HEK293T (cell line): ENCODE measurements at regions not wholly inside any gene's neighbourhood (a gene's known extent, or its start where the extent isn't known, plus 50 kb on each side); places are given as distances from the start of the nearest gene placed in this dataset.

ENCODE experiments used
- ARNT ChIP-seq: fragments of 450-650 bp; IDR thresholded peaks from 2 replicates; pipeline ENCODE4 v1.6.1; 2017; ENCODE audit warnings: mild to moderate bottlenecking
- BHLHE40 ChIP-seq: fragments of 450-650 bp; IDR thresholded peaks from 2 replicates; pipeline ENCODE4 v1.6.1; 2016; ENCODE audit warnings: mild to moderate bottlenecking, moderate library complexity, borderline replicate concordance
- CTBP1 ChIP-seq: fragments of 450-650 bp; IDR thresholded peaks from 2 replicates; pipeline ENCODE4 v1.6.1; 2016; ENCODE audit warnings: borderline replicate concordance
- ELF4 ChIP-seq: fragments of 450-650 bp; IDR thresholded peaks from 2 replicates; pipeline ENCODE4 v1.6.1; 2017; ENCODE audit warnings: antibody characterized with exemption
- FOXA1 ChIP-seq: fragments of 450-650 bp; IDR thresholded peaks from 2 replicates; pipeline ENCODE4 v1.6.1; 2016; ENCODE audit warnings: mild to moderate bottlenecking
- FOXK2 ChIP-seq: fragments of 450-650 bp; IDR thresholded peaks from 2 replicates; pipeline ENCODE4 v1.6.1; 2016; ENCODE audit warnings: mild to moderate bottlenecking
- FOXM1 ChIP-seq: fragments of 450-650 bp; IDR thresholded peaks from 2 replicates; pipeline ENCODE4 v1.6.1; 2017; ENCODE audit warnings: mild to moderate bottlenecking, borderline replicate concordance
- HDGF ChIP-seq: fragments of 450-650 bp; IDR thresholded peaks from 2 replicates; pipeline ENCODE4 v1.6.1; 2017; ENCODE audit warnings: antibody characterized with exemption, borderline replicate concordance
- L3MBTL2 ChIP-seq: fragments of 450-650 bp; conservative IDR thresholded peaks from 2 replicates; pipeline ENCODE4 v1.6.1; 2016; ENCODE audit warnings: mild to moderate bottlenecking
- LEF1 ChIP-seq: fragments of 450-650 bp; IDR thresholded peaks from 2 replicates; pipeline ENCODE4 v1.6.1; 2017; ENCODE audit warnings: mild to moderate bottlenecking, borderline replicate concordance
- SP1 ChIP-seq: fragments of 450-650 bp; IDR thresholded peaks from 2 replicates; pipeline ENCODE4 v1.6.1; 2017
- SUZ12 ChIP-seq: fragments of 450-650 bp; IDR thresholded peaks from 2 replicates; pipeline ENCODE4 v1.6.1; 2016; ENCODE audit warnings: mild to moderate bottlenecking
- TARDBP ChIP-seq: fragments of 450-650 bp; IDR thresholded peaks from 2 replicates; pipeline ENCODE4 v1.6.1; 2016

DNA sequence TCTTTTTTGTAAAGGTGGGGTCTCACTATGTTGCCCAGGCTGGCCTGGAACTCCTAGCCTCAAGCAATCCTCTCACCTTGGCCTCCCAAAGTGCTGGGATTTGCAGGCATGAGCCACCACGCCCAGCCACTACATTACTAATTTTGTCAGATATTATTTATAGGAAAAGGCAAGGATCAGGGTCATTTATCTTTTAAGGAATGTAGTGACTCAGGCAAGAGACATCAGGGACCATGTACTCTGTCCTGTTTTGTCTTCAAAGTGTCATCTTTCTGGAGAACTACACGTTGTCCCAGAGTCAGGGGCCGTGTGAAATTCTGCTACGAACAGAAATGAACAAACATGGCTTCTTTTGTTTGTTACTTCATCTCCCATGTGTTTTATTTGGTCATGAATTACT, 105.3 kb downstream of the NPTX2 start:
- TF ChIP-seq ELF4 (no peak), ARNT (no peak), FOXK2 (no peak), L3MBTL2 (no peak), SUZ12 (no peak), TARDBP (no peak), FOXM1 (no peak), BHLHE40 (no peak), LEF1 (no peak), CTBP1 (no peak), HDGF (no peak), FOXA1 (no peak), SP1 (no peak)
